AG04450 (cell line): ENCODE measurements at regions not wholly inside any gene's neighbourhood (a gene's known extent, or its start where the extent isn't known, plus 50 kb on each side); places are given as distances from the start of the nearest gene placed in this dataset.

Experiments used
- CTCF ChIA-PET: fragments of 300-600, 350-600 bp; formaldehyde crosslinking; extraction: SDS; loops from one replicate; lab custom pipeline; 2022; ENCODE audit warnings: antibody characterized with exemption, inconsistent platforms; lab: Charles Lee
- POLR2A ChIA-PET: fragments of 350-600 bp; formaldehyde crosslinking; extraction: SDS; loops from one replicate; lab custom pipeline; 2021; ENCODE audit warnings: antibody characterized with exemption, inconsistent platforms; lab: Yijun Ruan, JAX
- DNase-seq: peaks from one replicate; pipeline ENCODE4 v3.0.0-alpha.2; 2011; ENCODE audit warnings: low read depth, low spot score
- H3K27ac ChIP-seq: one replicate; pipeline ENCODE4 v1.5.1; 2012; ENCODE audit warnings: low read depth, low read length, control low read depth
- H3K27me3 ChIP-seq: one replicate; pipeline ENCODE4 v1.6.0; 2012; ENCODE audit warnings: low read length; ENCODE audit not compliant: control insufficient read depth, insufficient read depth
- H3K4me3 ChIP-seq: 2 replicates; pipeline ENCODE4 v1.5.1; 2011; ENCODE audit warnings: mild to moderate bottlenecking, low read depth, low read length, control low read depth
- H3K9me3 ChIP-seq: 2 replicates; pipeline ENCODE4 v1.5.1; 2012; ENCODE audit warnings: low read length; ENCODE audit not compliant: control insufficient read depth, insufficient read depth
- TF ChIP-seq, protein P1 (sequence below): IDR thresholded peaks from 2 replicates; pipeline ENCODE4 v1.5.1; 2011; ENCODE audit warnings: low read depth, low read length, control low read depth, inconsistent platforms

DNA sequence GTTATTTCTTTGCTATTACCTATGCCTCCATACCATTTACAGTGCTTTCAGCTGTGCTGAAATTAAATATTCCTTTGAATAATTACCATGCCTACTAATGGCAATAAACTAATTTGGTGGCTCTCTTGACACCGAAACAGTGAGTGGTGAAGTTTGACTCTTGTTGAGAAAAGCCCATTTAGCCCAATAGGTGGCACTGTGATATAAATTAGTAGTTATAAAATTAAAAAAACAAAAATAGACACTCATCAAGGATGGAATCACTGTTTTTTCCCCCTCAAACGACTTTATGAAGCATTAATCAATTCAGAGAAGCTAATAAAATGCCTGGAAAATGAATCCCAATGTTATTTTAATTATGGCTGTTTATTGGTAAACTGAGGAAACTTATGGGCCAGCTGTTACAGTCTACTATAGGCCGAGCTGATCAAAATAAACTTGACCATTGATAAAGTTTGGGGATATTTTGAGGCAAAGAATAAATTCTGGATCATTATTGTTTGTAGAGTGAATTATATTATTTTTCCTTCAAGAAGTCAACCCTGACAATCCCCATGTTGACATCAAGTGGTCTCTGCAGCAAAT, 339.6 kb downstream of the TRIB2 start:
- Histone ChIP-seq H3K27ac (no peak overlapping the region), H3K9me3 (no peaks in the 10 kb centered on the region), H3K4me3 (no peak overlapping the region), H3K27me3 (no peaks in the 10 kb centered on the region)
- POLR2A ChIA-PET = no interaction called here
- TF ChIP-seq, protein P1, sequence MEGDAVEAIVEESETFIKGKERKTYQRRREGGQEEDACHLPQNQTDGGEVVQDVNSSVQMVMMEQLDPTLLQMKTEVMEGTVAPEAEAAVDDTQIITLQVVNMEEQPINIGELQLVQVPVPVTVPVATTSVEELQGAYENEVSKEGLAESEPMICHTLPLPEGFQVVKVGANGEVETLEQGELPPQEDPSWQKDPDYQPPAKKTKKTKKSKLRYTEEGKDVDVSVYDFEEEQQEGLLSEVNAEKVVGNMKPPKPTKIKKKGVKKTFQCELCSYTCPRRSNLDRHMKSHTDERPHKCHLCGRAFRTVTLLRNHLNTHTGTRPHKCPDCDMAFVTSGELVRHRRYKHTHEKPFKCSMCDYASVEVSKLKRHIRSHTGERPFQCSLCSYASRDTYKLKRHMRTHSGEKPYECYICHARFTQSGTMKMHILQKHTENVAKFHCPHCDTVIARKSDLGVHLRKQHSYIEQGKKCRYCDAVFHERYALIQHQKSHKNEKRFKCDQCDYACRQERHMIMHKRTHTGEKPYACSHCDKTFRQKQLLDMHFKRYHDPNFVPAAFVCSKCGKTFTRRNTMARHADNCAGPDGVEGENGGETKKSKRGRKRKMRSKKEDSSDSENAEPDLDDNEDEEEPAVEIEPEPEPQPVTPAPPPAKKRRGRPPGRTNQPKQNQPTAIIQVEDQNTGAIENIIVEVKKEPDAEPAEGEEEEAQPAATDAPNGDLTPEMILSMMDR = peak; percentile 56
- CTCF ChIA-PET = interaction anchor here (0.7 to 3.4 kb wide), 7 partner anchors 10 to 1496 kb away, joined by 3 to 34 read pairs (median 3); no protein-coding TSS in a partner anchor
- DNase-seq = no peak

DNA sequence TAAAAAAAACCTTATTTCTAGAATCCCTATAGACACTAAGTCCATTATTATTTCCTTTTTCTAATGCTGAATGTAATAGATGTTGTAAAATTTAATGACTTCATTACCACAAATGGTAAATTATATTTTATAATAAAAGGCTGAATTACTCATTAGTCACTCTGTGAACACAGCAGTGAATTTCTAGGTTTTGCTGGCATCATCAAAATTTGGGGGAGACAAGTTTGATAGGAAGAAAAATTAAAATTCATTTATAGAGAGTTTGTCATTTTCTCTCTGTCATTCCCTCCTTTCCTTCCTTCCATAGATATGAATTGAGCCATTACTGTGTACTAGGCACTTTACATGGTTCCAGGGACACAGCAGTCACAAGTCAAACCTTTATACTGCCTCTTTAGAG, 340.9 kb downstream of the TRIB2 start:
- H3K27ac ChIP-seq = no peak overlapping the region
- H3K9me3 ChIP-seq = no peaks in the 10 kb centered on the region
- H3K4me3 ChIP-seq = no peak overlapping the region
- no peaks in the 10 kb centered on the region for H3K27me3 ChIP-seq
- TF ChIP-seq, protein P1 = no peak
- POLR2A ChIA-PET = no interaction called here
- no peak for DNase-seq
- CTCF ChIA-PET = interaction anchor here (3.4 kb wide), 1 partner anchor 11 kb away, joined by 34 read pairs; no protein-coding TSS in a partner anchor

DNA sequence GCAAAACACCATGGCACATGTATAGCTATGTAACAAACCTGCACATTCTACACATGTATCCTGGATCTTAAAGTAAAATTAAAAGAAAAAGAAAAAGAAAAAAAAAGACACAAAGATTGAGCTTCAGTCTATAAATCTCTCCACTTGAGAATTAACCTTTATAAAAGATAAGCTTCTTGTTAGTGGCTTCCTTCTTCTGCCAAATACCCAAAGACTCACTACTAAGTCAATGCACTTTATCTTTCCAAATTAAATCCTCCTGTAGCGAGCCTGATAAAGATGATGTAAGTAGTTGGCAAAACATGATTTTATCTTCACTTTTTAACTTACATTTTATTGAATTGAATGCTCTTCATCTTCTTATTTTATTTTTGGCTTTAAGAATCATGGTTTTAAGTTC, 349.9 kb downstream of the TRIB2 start:
- DNase-seq = no peak
- H3K4me3 ChIP-seq = no peak overlapping the region
- TF ChIP-seq, protein P1 = no peak
- no peak overlapping the region for H3K27ac ChIP-seq
- POLR2A ChIA-PET = no interaction called here
- CTCF ChIA-PET = no interaction called here
- H3K27me3 ChIP-seq = no peaks in the 10 kb centered on the region
- no peaks in the 10 kb centered on the region for H3K9me3 ChIP-seq

DNA sequence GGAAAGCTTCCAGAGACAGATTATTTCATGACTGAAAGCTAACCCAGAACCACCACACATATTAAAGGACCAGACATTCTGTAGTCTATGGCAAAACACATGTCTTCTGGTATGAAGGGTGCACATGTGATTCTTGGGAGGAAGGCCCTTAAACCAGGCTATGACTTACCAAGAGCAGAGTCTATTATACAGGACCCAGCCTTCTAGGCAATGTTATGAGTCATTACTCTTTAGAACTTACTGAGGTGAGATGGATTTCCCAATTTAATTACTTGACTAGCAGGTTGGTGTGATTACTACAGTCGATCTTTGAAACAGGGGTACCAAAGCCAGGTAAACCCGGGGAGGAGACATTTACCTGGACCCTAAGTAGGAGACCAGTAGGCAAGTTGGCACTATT, 350.8 kb downstream of the TRIB2 start:
- ChIA-PET CTCF (interaction anchor here (1.6 kb wide), 1 partner anchor 11 kb away, joined by 6 read pairs; no protein-coding TSS in a partner anchor), POLR2A (no interaction called here)
- H3K4me3 ChIP-seq = no peak overlapping the region
- TF ChIP-seq, protein P1 = no peak
- no peaks in the 10 kb centered on the region for H3K27me3 ChIP-seq
- H3K27ac ChIP-seq = no peak overlapping the region
- DNase-seq = no peak
- H3K9me3 ChIP-seq = no peaks in the 10 kb centered on the region

DNA sequence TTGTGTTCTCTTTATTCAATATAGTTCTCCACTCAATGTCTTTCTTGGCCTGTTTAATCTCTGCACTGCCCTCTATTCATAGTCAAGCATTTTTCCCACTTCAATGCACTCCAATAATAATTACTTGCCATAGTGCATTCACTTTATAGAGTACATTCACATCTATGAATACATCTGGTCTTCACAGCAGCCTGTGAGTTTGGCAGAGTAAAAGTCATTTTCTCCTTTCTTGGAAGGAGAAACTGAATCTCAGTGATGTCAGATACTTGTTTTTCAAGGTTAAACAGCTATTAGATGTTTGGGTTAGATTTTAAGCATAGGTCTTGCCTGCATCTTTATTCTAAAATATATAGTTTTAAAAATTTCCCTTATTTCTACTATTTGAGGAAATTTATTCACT, 373.2 kb downstream of the TRIB2 start:
- CTCF ChIA-PET = no interaction called here
- TF ChIP-seq, protein P1 = no peak
- no peak overlapping the region for H3K4me3 ChIP-seq
- DNase-seq = no peak
- POLR2A ChIA-PET = no interaction called here
- no peaks in the 10 kb centered on the region for H3K9me3 ChIP-seq
- no peak overlapping the region for H3K27ac ChIP-seq
- no peaks in the 10 kb centered on the region for H3K27me3 ChIP-seq
